GM19099 (cell line): ENCODE measurements at regions not wholly inside any gene's neighbourhood (a gene's known extent, or its start where the extent isn't known, plus 50 kb on each side); places are given as distances from the start of the nearest gene placed in this dataset.

ENCODE experiments used
- POLR2A ChIP-seq: IDR thresholded peaks from 3 replicates; pipeline ENCODE4 v1.6.1; 2011; ENCODE audit warnings: low read depth; ENCODE audit not compliant: insufficient read length; ENCODE audit errors: extremely low read depth

GRCh38 chr2:120910956-120911951 lies 175.6 kb downstream of the GLI2 start:
- TF ChIP-seq POLR2A = no peak

- TF ChIP-seq POLR2A = no peak
These were observed 176.7 kb downstream of the GLI2 start for GRCh38 chr2:120912101-120912985.

GRCh38 chr2:120913972-120914838 lies 178.5 kb downstream of the GLI2 start:
- TF ChIP-seq POLR2A = no peak

GRCh38 chr2:120914839-120915521 lies 179.3 kb downstream of the GLI2 start:
- no peak for TF ChIP-seq POLR2A

GRCh38 chr2:120915670-120916069 lies 180.0 kb downstream of the GLI2 start:
- TF ChIP-seq POLR2A = no peak

- TF ChIP-seq POLR2A = no peak
These were observed 180.8 kb downstream of the GLI2 start for GRCh38 chr2:120916446-120916845.

GRCh38 chr2:120917886-120918285 lies 182.2 kb downstream of the GLI2 start:
- TF ChIP-seq POLR2A = no peak

- no peak for TF ChIP-seq POLR2A
These were observed 183.5 kb downstream of the GLI2 start for GRCh38 chr2:120919216-120919615.

GRCh38 chr2:120919771-120920453 lies 184.2 kb downstream of the GLI2 start:
- TF ChIP-seq POLR2A = no peak

- no peak for TF ChIP-seq POLR2A
These were observed 184.9 kb downstream of the GLI2 start for GRCh38 chr2:120920454-120921148.

GRCh38 chr2:120921457-120921856 lies 185.8 kb downstream of the GLI2 start:
- TF ChIP-seq POLR2A = no peak

GRCh38 chr2:120922571-120923332 lies 187.1 kb downstream of the GLI2 start:
- no peak for TF ChIP-seq POLR2A
